Keratinocyte (primary cell): ENCODE measurements at regions not wholly inside any gene's neighbourhood (a gene's known extent, or its start where the extent isn't known, plus 50 kb on each side); places are given as distances from the start of the nearest gene placed in this dataset.

ENCODE experiments used
- DNase-seq: peaks from one replicate; pipeline ENCODE4 v3.0.0-alpha.2; 2011; ENCODE audit warnings: low read depth, missing footprints, low spot score
- FAIRE-seq: peaks from 2 replicates; lab custom pipeline; 2011; peaks lifted over from hg19 to GRCh38; lab: Jason Lieb, UNC
- H2AFZ ChIP-seq: 2 replicates; pipeline ENCODE4 v1.6.0; 2012; ENCODE audit warnings: low read length, control low read depth, inconsistent platforms; ENCODE audit not compliant: control insufficient read depth
- H3K27ac ChIP-seq: 2 replicates; pipeline ENCODE4 v1.5.1; 2011; ENCODE audit warnings: low read length; ENCODE audit not compliant: control insufficient read depth, insufficient read depth
- H3K27me3 ChIP-seq: 3 replicates; pipeline ENCODE4 v1.6.0; 2011; ENCODE audit warnings: low read length; ENCODE audit not compliant: control insufficient read depth, insufficient read depth; ENCODE audit errors: extremely low read depth
- H3K36me3 ChIP-seq, 2 experiments: 2 replicates in 1 of 2; 3 replicates in 1 of 2; pipeline ENCODE4 v1.5.1; 2011; ENCODE audit warnings: low read length in 2 of 2, mild to moderate bottlenecking in 1 of 2; ENCODE audit not compliant: control insufficient read depth in 2 of 2, insufficient read depth in 2 of 2; ENCODE audit errors: extremely low read depth in 1 of 2
- H3K4me1 ChIP-seq: 3 replicates; pipeline ENCODE4 v1.5.1; 2011; ENCODE audit warnings: low read length; ENCODE audit not compliant: control insufficient read depth, insufficient read depth; ENCODE audit errors: extremely low read depth
- H3K4me2 ChIP-seq: 3 replicates; pipeline ENCODE4 v1.6.0; 2011; ENCODE audit warnings: low read depth, low read length; ENCODE audit not compliant: control insufficient read depth, insufficient read depth; ENCODE audit errors: extremely low read depth
- H3K4me3 ChIP-seq, 3 experiments: fragments of 200-600 bp in 1 of 3; sonication (generic) in 1 of 3; 2 replicates in 2 of 3; 3 replicates in 1 of 3; pipeline ENCODE4 v1.5.1; 2011 to 2016; ENCODE audit warnings: low read length in 3 of 3, mild to moderate bottlenecking in 3 of 3, control low read depth in 2 of 3, inconsistent platforms in 1 of 3, low read depth in 1 of 3, mixed read lengths in 1 of 3, mixed run types in 1 of 3, moderate library complexity in 1 of 3; ENCODE audit not compliant: control insufficient read depth in 2 of 3, insufficient read depth in 2 of 3; ENCODE audit errors: extremely low read depth in 1 of 3
- H3K79me2 ChIP-seq: 2 replicates; pipeline ENCODE4 v1.6.0; 2012; ENCODE audit warnings: low read length; ENCODE audit not compliant: control insufficient read depth, insufficient read depth
- H3K9ac ChIP-seq: 3 replicates; pipeline ENCODE4 v1.6.0; 2011; ENCODE audit warnings: low read length; ENCODE audit not compliant: control insufficient read depth, insufficient read depth; ENCODE audit errors: extremely low read depth
- H3K9me1 ChIP-seq: 3 replicates; pipeline ENCODE4 v1.6.0; 2011; ENCODE audit warnings: low read length; ENCODE audit not compliant: control insufficient read depth, insufficient read depth; ENCODE audit errors: extremely low read depth
- H3K9me3 ChIP-seq: 2 replicates; pipeline ENCODE4 v1.5.1; 2012; ENCODE audit warnings: low read depth, low read length; ENCODE audit not compliant: control insufficient read depth
- H4K20me1 ChIP-seq: 3 replicates; pipeline ENCODE4 v1.6.0; 2011; ENCODE audit warnings: low read length; ENCODE audit not compliant: control insufficient read depth, insufficient read depth; ENCODE audit errors: extremely low read depth
- EZH2 ChIP-seq: IDR thresholded peaks from one replicate; pipeline ENCODE4 v1.6.1; 2012; ENCODE audit warnings: inconsistent platforms, mild to moderate bottlenecking, low read length, moderate library complexity
- dilution Hi-C: fragments of 300-500 bp; cut with MboI; formaldehyde crosslinking; loops from one replicate; pipeline ENCODE4 v1.7.0; 2020; ENCODE audit warnings: low sequenced_read_pairs; ENCODE audit not compliant: extremely low pct_ligation_motif_present
- TF ChIP-seq, protein P1 (sequence below), 3 experiments: IDR thresholded peaks in 1 of 3; conservative IDR thresholded peaks in 1 of 3; optimal IDR thresholded peaks in 1 of 3; 2 replicates in 2 of 3; 3 replicates in 1 of 3; pipeline versions ENCODE3 to v1.5.1; 2011; ENCODE audit warnings: low read length in 3 of 3, mild to moderate bottlenecking in 3 of 3, moderate library complexity in 2 of 3, control low read depth in 1 of 3, inconsistent platforms in 1 of 3; ENCODE audit not compliant: insufficient read depth in 2 of 3; ENCODE audit errors: extremely low read depth in 1 of 3

DNA sequence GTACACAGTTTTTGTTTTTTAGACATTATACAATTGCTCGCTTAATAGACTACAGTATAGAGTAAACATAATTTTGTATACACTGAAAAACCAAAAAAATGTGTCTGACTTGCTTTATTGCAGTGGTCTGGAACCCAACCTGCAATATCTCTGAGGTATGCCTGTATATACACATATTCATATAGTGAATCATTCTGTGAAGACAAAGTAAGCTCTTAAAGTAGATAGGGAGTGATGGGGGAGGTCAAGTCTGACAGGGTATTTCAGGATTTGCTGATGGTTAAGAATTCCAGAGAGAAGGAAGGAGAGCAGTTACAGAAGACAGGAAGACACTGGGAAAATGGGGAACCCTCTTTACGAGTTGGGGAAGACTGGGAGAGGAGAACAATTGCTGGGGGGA, 417.9 kb downstream of the CD109 start:
- Histone ChIP-seq H3K9me3 (no peaks in the 10 kb centered on the region), H3K4me3 (no peak overlapping the region), H3K4me1 (no peaks in the 10 kb centered on the region), H3K27me3 (peaks cover 5% of the 10 kb centered on the region), H3K36me3 (no peaks in the 10 kb centered on the region), H3K27ac (no peak overlapping the region), H2AFZ (no peak overlapping the region), H3K9ac (no peak overlapping the region), H3K4me2 (no peak overlapping the region), H3K79me2 (no peaks in the 10 kb centered on the region), H4K20me1 (no peaks in the 10 kb centered on the region), H3K9me1 (no peaks in the 10 kb centered on the region)
- DNase-seq (no peak), FAIRE-seq (no peak)
- TF ChIP-seq, protein P1, sequence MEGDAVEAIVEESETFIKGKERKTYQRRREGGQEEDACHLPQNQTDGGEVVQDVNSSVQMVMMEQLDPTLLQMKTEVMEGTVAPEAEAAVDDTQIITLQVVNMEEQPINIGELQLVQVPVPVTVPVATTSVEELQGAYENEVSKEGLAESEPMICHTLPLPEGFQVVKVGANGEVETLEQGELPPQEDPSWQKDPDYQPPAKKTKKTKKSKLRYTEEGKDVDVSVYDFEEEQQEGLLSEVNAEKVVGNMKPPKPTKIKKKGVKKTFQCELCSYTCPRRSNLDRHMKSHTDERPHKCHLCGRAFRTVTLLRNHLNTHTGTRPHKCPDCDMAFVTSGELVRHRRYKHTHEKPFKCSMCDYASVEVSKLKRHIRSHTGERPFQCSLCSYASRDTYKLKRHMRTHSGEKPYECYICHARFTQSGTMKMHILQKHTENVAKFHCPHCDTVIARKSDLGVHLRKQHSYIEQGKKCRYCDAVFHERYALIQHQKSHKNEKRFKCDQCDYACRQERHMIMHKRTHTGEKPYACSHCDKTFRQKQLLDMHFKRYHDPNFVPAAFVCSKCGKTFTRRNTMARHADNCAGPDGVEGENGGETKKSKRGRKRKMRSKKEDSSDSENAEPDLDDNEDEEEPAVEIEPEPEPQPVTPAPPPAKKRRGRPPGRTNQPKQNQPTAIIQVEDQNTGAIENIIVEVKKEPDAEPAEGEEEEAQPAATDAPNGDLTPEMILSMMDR (optimal IDR thresholded peaks at IDR 0.05 in 1 of 3, IDR thresholded peaks at IDR 0.05 in 1 of 3, conservative IDR thresholded peaks at IDR 0.05 in 1 of 3; ENCODE audit: extremely low read depth in 1 of 3, insufficient read depth in 2 of 3, low read length in 3 of 3), result no peak
- no peak for TF ChIP-seq EZH2
- dilution Hi-C loops, result no loop called here

DNA sequence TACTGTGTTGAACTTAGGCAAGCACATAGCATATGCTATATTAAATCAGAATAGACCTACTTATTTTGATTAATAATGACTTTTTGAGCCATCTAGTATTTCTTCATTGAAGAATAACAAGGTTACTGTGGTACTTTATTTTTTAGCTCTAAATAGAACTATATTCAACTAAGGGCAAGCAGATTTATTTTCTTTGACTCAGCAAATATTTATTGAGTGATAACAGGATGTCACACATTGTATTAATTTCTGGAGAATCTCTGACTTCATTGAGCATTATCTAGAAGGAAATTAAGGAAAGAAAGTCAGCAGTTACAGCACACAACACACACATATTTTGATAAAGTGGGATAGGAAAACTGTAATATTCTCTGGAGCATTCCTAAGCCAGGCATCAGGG, 407.4 kb downstream of the CD109 start:
- Histone ChIP-seq H3K4me3 (no peak overlapping the region), H4K20me1 (no peaks in the 10 kb centered on the region), H3K9ac (no peak overlapping the region), H3K36me3 (no peaks in the 10 kb centered on the region), H3K4me2 (no peak overlapping the region), H2AFZ (no peak overlapping the region), H3K79me2 (no peaks in the 10 kb centered on the region), H3K4me1 (no peaks in the 10 kb centered on the region), H3K27ac (no peak overlapping the region), H3K9me1 (no peaks in the 10 kb centered on the region), H3K27me3 (peaks cover 4% of the 10 kb centered on the region), H3K9me3 (no peaks in the 10 kb centered on the region)
- no peak for DNase-seq
- FAIRE-seq, result no peak
- dilution Hi-C loops, result no loop called here
- TF ChIP-seq, protein P1 (optimal IDR thresholded peaks at IDR 0.05 in 1 of 3, IDR thresholded peaks at IDR 0.05 in 1 of 3, conservative IDR thresholded peaks at IDR 0.05 in 1 of 3; ENCODE audit: extremely low read depth in 1 of 3, insufficient read depth in 2 of 3, low read length in 3 of 3), result no peak
- TF ChIP-seq EZH2, result no peak
